HepG2 (cell line): ENCODE measurements at regions not wholly inside any gene's neighbourhood (a gene's known extent, or its start where the extent isn't known, plus 50 kb on each side); places are given as distances from the start of the nearest gene placed in this dataset.
A peak's percentile ranks its signal among the peaks of the same experiment; 100 is the strongest.

Experiments
- ATAC-seq: fragments of 200-7000 bp; cut with Tn5 transposase; 3 replicates; pipeline ENCODE4 v1.9.1; 2020; ENCODE audit warnings: mild to moderate bottlenecking, moderate library complexity
- BruUV-seq: library from RNA; stranded (reverse); fragments of 400-500 nt; replicated peaks from 2 replicates; lab custom pipeline; 2021; lab: Mats Ljungman, UMichigan
- CTCF ChIA-PET: fragments of 300-600 bp; formaldehyde crosslinking; extraction: SDS; loops from one replicate; lab custom pipeline; 2021; ENCODE audit warnings: low total read pairs, inconsistent platforms, low intra/inter-chr PET ratio; lab: Yijun Ruan, JAX
- POLR2A ChIA-PET: fragments of 350-600 bp; sonication (Branson Sonifier 250); formaldehyde crosslinking; loops from one replicate; lab custom pipeline; 2020; ENCODE audit warnings: antibody characterized with exemption, inconsistent platforms; lab: Yijun Ruan, JAX
- DNase-seq: peaks from one replicate; pipeline ENCODE4 v3.0.0-alpha.2; 2015; ENCODE audit warnings: low spot score
- FAIRE-seq: peaks from 3 replicates; lab custom pipeline; 2011; peaks lifted over from hg19 to GRCh38; lab: Jason Lieb, UNC
- H2AFZ ChIP-seq: one replicate; pipeline ENCODE4 v1.6.1; 2011; ENCODE audit warnings: low read length, inconsistent platforms
- H3K27ac ChIP-seq: fragments of 300-600 bp; 3 replicates; pipeline ENCODE4 v1.8.0; 2011; ENCODE audit warnings: mixed run types, mild to moderate bottlenecking, mixed read lengths, low read length, inconsistent platforms; ENCODE audit not compliant: insufficient read depth; ENCODE audit errors: extremely low read length
- H3K27me3 ChIP-seq, 2 experiments: fragments of 200-600 bp in 1 of 2; 2 replicates in 1 of 2; 3 replicates in 1 of 2; pipeline versions ENCODE4 v1.6.0 to v1.8.0; 2011; ENCODE audit warnings: low read length in 2 of 2, mild to moderate bottlenecking in 2 of 2, moderate library complexity in 2 of 2, inconsistent platforms in 1 of 2; ENCODE audit not compliant: insufficient read depth in 2 of 2, control insufficient read depth in 1 of 2
- H3K36me3 ChIP-seq, 2 experiments: fragments of 200-600 bp in 1 of 2; replicated peaks in 1 of 2; 2 replicates in 1 of 2; 3 replicates in 1 of 2; pipeline versions ENCODE4 v1.5.1 to v1.8.0; 2011; ENCODE audit warnings: low read length in 2 of 2, inconsistent platforms in 1 of 2; ENCODE audit not compliant: insufficient read depth in 2 of 2, control insufficient read depth in 1 of 2
- H3K4me1 ChIP-seq: 2 replicates; pipeline ENCODE4 v1.5.1; 2012; ENCODE audit warnings: low read length, inconsistent platforms; ENCODE audit not compliant: insufficient read depth
- H3K4me2 ChIP-seq: 2 replicates; pipeline ENCODE4 v1.6.0; 2011; ENCODE audit warnings: low read depth, low read length, inconsistent platforms
- H3K4me3 ChIP-seq, 3 experiments: fragments of 200-600 bp in 1 of 3; sonication (generic), shearing (Covaris generic) in 1 of 3; replicated peaks in 1 of 3; 2 replicates each; pipeline ENCODE4 v1.5.1; 2011 to 2016; ENCODE audit warnings: low read length in 3 of 3, inconsistent platforms in 2 of 3, low read depth in 2 of 3, mild to moderate bottlenecking in 2 of 3, control low read depth in 1 of 3, mixed read lengths in 1 of 3; ENCODE audit not compliant: insufficient read depth in 1 of 3
- H3K79me2 ChIP-seq: one replicate; pipeline ENCODE4 v1.6.1; 2011; ENCODE audit warnings: low read length, inconsistent platforms; ENCODE audit not compliant: insufficient read depth
- H3K9ac ChIP-seq: 2 replicates; pipeline ENCODE4 v1.6.0; 2011; ENCODE audit warnings: mild to moderate bottlenecking, low read depth, low read length, inconsistent platforms; ENCODE audit not compliant: insufficient read depth
- H3K9me3 ChIP-seq: 2 replicates; pipeline ENCODE4 v1.5.1; 2012; ENCODE audit warnings: mild to moderate bottlenecking, low read length
- H4K20me1 ChIP-seq: 2 replicates; pipeline ENCODE4 v1.6.0; 2011; ENCODE audit warnings: inconsistent platforms, mild to moderate bottlenecking, low read length, moderate library complexity; ENCODE audit not compliant: insufficient read depth
- ASH2L ChIP-seq: fragments of 300-600, 200-600 bp; sonication (generic); IDR thresholded peaks from 2 replicates; pipeline ENCODE4 v1.7.0; 2017; ENCODE audit warnings: low read depth, mild to moderate bottlenecking, moderate library complexity, mixed read lengths, low read length; ENCODE audit not compliant: insufficient read length
- CBX2 ChIP-seq, 2 experiments: fragments of 200-600 bp in 1 of 2; sonication (generic); formaldehyde crosslinking in 1 of 2; IDR thresholded peaks; 2 replicates each; pipeline versions ENCODE4 v1.7.0 to v1.8.1; 2018 to 2022; ENCODE audit warnings: low read depth in 2 of 2, low read length in 1 of 2, mild to moderate bottlenecking in 1 of 2, missing genetic modification reagents in 1 of 2
- CREBL2 ChIP-seq: sonication (generic); formaldehyde crosslinking; IDR thresholded peaks from 2 replicates; pipeline ENCODE4 v1.8.1; 2023; ENCODE audit warnings: missing genetic modification reagents, mild to moderate bottlenecking, borderline replicate concordance
- DR1 ChIP-seq: sonication (generic); formaldehyde crosslinking; IDR thresholded peaks from 2 replicates; pipeline ENCODE4 v1.8.0; 2021; ENCODE audit warnings: mild to moderate bottlenecking, missing genetic modification reagents, inconsistent platforms
- ERF ChIP-seq: IDR thresholded peaks from 2 replicates; pipeline ENCODE4 v1.6.1; 2018; ENCODE audit warnings: missing biosample characterization, missing genetic modification reagents
- GLI4 ChIP-seq: sonication (generic); formaldehyde crosslinking; IDR thresholded peaks from 2 replicates; pipeline ENCODE4 v1.5.1; 2020; ENCODE audit warnings: missing genetic modification reagents, mild to moderate bottlenecking, moderate library complexity, borderline replicate concordance
- MTA3 ChIP-seq: sonication (generic); formaldehyde crosslinking; IDR thresholded peaks from 2 replicates; pipeline ENCODE4 v1.4.0; 2020; ENCODE audit warnings: missing genetic modification reagents
- MTERF4 ChIP-seq: sonication (generic); formaldehyde crosslinking; IDR thresholded peaks from 2 replicates; pipeline ENCODE4 v1.8.0; 2023; ENCODE audit warnings: mild to moderate bottlenecking, missing genetic modification reagents
- PBX3 ChIP-seq: sonication (generic); formaldehyde crosslinking; IDR thresholded peaks from 2 replicates; pipeline ENCODE4 v1.8.1; 2023; ENCODE audit warnings: missing genetic modification reagents, inconsistent platforms, borderline replicate concordance
- TERF1 ChIP-seq: sonication (generic); formaldehyde crosslinking; IDR thresholded peaks from 2 replicates; pipeline ENCODE4 v1.8.0; 2022; ENCODE audit warnings: mild to moderate bottlenecking, missing genetic modification reagents, moderate library complexity
- ZBTB20 ChIP-seq: sonication (generic); formaldehyde crosslinking; IDR thresholded peaks from 2 replicates; pipeline ENCODE4 v1.8.1; 2023; ENCODE audit warnings: missing genetic modification reagents, low read depth, mild to moderate bottlenecking, borderline replicate concordance
- ZNF17 ChIP-seq: sonication (generic); formaldehyde crosslinking; IDR thresholded peaks from 2 replicates; pipeline ENCODE4 v1.5.0; 2020; ENCODE audit warnings: mild to moderate bottlenecking, missing genetic modification reagents
- ZNF343 ChIP-seq: sonication (generic); formaldehyde crosslinking; IDR thresholded peaks from 2 replicates; pipeline ENCODE4 v1.4.0; 2020; ENCODE audit warnings: mild to moderate bottlenecking, missing genetic modification reagents
- ZNF460 ChIP-seq: sonication (generic); formaldehyde crosslinking; IDR thresholded peaks from 2 replicates; pipeline ENCODE4 v1.5.1; 2020; ENCODE audit warnings: missing genetic modification reagents, mild to moderate bottlenecking, borderline replicate concordance
- ZNF644 ChIP-seq: IDR thresholded peaks from 2 replicates; pipeline ENCODE4 v1.6.1; 2016; ENCODE audit warnings: low read depth
- ZNF720 ChIP-seq: sonication (generic); formaldehyde crosslinking; IDR thresholded peaks from 2 replicates; pipeline ENCODE4 v1.4.0; 2020; ENCODE audit warnings: missing genetic modification reagents
- WGBS: methylation state at CpG from one replicate; pipeline ENCODE4 v1.1.6; 2017; ENCODE audit warnings: low lambda C conversion rate; 5-methylcytosine and 5-hydroxymethylcytosine counted together
- in situ Hi-C: cut with HindIII; loops from 2 replicates; pipeline ENCODE4 v1.10.0; 2017; ENCODE audit warnings: low pct_unique_long_range_greater_than_20kb; ENCODE audit not compliant: extremely low pct_ligation_motif_present
- intact Hi-C: fragments of 100-400 bp; cut with micrococcal nuclease; formaldehyde crosslinking; loops from one replicate; pipeline ENCODE4 v1.10.0; 2022; ENCODE audit not compliant: unreplicated experiment

- in situ Hi-C loops: no loop called here
- H3K27ac ChIP-seq: no peak overlapping the region
Observed at GRCh38 chr12:128008341-128008740, 258.6 kb upstream of the TMEM132C start.

GRCh38 chr12:128009108-128009507 lies 257.9 kb upstream of the TMEM132C start:
- no peak overlapping the region for H3K4me2 ChIP-seq
- H3K36me3 ChIP-seq: no peaks in the 10 kb centered on the region
- no peaks in the 10 kb centered on the region for H4K20me1 ChIP-seq
- FAIRE-seq (no peak), ATAC-seq (peak; percentile 38), DNase-seq (no peak)
- in situ Hi-C loops: no loop called here
- no peak overlapping the region for H3K4me3 ChIP-seq
- no peaks in the 10 kb centered on the region for H3K9me3 ChIP-seq
- H3K4me1 ChIP-seq: no peaks in the 10 kb centered on the region
- H3K27ac ChIP-seq: no peak overlapping the region
- intact Hi-C loops: no loop called here
- H2AFZ ChIP-seq: no peak overlapping the region
- no peak overlapping the region for H3K9ac ChIP-seq
- no peaks in the 10 kb centered on the region for H3K79me2 ChIP-seq
- ChIA-PET CTCF (no interaction called here), POLR2A (no interaction called here)
- WGBS: 0% methylated on average over 3 of the region's 8 CpGs
- H3K27me3 ChIP-seq: no peaks in the 10 kb centered on the region
- no TSS peak for BruUV-seq
- TF ChIP-seq CREBL2 (CRISPR knock-in tag): no peak
- no peak for TF ChIP-seq ZNF644
- no peak for TF ChIP-seq ZNF720
- no peak for TF ChIP-seq ZNF460 (CRISPR knock-in tag)
- TF ChIP-seq ZNF17 (CRISPR knock-in tag): no peak
- no peak for TF ChIP-seq MTERF4 (CRISPR knock-in tag)
- TF ChIP-seq GLI4: no peak
- no peak for TF ChIP-seq ERF (CRISPR knock-in tag)
- no peak for TF ChIP-seq DR1
- TF ChIP-seq ZNF343: no peak
- TF ChIP-seq TERF1 (CRISPR knock-in tag): no peak

More at GRCh38 chr12:128008341-128008740, 258.6 kb upstream of the TMEM132C start:
- 3% methylated on average over 3 of the region's 3 CpGs for WGBS
- DNase-seq: no peak
- Histone ChIP-seq H3K79me2 (no peaks in the 10 kb centered on the region), H3K4me2 (no peak overlapping the region), H3K4me3 (no peak overlapping the region), H2AFZ (no peak overlapping the region), H4K20me1 (no peaks in the 10 kb centered on the region), H3K36me3 (no peaks in the 10 kb centered on the region), H3K9ac (no peak overlapping the region), H3K9me3 (no peaks in the 10 kb centered on the region), H3K4me1 (no peaks in the 10 kb centered on the region), H3K27me3 (no peaks in the 10 kb centered on the region)
- TF ChIP-seq ASH2L: no peak
- no peak for TF ChIP-seq ZBTB20 (CRISPR knock-in tag)
- TF ChIP-seq CBX2 (IDR thresholded peaks at IDR 0.05; ENCODE audit: low read depth, low read length): no peak
- TF ChIP-seq CBX2 (CRISPR knock-in tag; IDR thresholded peaks at IDR 0.05; ENCODE audit: low read depth): no peak
- no peak for TF ChIP-seq MTA3 (CRISPR knock-in tag)
- TF ChIP-seq PBX3 (CRISPR knock-in tag): no peak
- no TSS peak for BruUV-seq
- no peak for ATAC-seq
- CTCF ChIA-PET: no interaction called here
- intact Hi-C loops: no loop called here
- FAIRE-seq: no peak
- POLR2A ChIA-PET: no interaction called here
